HG03060 (cell line): ENCODE measurements at regions not wholly inside any gene's neighbourhood (a gene's known extent, or its start where the extent isn't known, plus 50 kb on each side); places are given as distances from the start of the nearest gene placed in this dataset.
"Not testable (repeated sequence)": the region's sequence is repeated elsewhere in the genome, so short reads cannot be mapped to it uniquely, and the experiment has no call there.

Source experiments
- ATAC-seq: cut with Tn5 transposase; IDR thresholded peaks from one replicate; pipeline ENCODE4 v1.9.1; 2021; ENCODE audit warnings: low read depth, moderate number of reproducible peaks; ENCODE audit not compliant: unreplicated experiment

DNA sequence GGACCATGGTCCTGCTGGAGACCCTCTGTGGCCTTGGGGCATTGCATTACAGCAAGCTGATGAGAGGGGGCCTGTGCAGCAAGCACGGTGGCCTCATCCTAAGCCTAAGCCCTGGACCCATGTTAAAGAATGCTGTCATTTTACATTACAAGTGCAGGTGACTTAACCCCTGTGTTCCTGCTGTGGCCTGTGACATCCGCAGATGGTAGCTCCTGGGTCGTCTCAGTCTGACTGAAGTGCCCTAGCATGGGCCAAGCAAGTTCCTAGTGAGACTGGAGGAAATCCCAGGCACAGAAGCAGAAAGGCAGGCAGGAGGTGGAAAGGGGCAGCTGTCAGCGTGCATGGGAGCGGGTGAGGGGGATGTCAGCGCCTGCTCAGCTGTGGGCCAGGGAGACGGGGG, 252.4 kb downstream of the FNDC1 start:
- ATAC-seq, result no peak

DNA sequence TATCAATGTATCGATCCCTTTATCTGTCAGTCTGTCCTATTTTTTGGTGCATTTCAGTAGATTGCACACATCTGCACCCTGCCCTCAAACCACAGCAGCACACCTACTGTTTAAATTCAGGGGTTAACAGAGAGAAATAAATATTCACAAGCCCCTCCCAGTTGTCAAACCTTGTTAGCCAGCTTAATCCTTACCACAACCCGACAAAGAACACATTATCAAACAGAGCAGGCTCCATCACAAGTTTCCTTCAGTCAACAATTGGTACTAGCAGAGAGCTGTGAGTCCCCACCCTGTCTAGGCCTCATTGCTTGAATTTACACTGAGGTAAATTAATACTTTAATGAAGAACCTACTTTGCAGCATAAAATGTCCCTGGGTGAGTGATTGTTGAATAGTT, 249.8 kb downstream of the FNDC1 start:
- no peak for ATAC-seq

DNA sequence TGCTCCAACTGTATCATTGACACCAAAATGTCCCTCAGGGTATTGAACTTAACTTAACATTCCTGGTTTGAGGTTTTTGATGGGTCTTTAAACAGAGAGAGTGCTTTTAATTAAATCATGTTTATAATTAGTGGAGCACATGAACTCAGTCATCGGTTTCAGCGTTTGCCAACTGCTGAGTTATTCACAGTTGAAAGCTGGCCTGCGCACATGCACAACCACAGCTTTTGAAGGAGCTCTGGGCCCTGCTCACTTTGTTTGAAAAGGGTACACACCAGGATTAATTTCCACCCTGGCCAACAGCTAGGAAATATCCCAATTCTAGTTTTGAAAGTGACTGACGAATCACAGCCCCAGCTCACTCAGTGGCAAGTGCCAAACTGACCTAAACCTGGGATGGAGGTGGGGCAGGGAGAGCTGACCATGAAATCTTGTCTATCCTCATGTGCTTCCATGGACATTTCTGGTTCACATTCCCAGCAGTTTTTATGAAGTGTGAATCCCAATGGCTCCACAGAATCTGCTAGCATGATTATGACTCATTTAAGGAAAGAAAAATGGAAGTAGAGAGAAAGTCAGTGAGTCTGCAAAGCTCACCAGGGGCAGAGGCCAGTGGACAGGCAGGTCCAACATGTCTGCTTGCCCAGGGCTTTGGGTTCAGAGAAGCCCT, 247.8 kb downstream of the FNDC1 start:
- no peak for ATAC-seq

DNA sequence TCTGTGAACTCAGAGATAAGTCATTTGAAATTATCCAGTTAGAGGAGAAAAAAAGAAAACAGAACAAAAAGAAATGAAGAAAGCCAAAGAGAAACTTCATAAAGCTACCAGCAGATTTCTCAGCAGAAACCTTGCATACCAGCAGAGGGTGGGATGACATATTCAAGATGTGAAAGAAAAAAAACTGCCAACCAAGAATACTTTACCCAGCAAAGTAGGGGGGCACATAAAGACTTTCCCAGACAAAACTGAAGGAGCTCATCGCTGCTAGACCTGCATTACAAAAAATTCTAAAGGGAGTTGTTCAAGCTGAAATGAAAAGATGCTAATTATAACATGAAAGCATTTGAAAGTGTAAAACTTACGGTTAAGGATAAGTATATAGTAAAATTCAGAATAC, 246.3 kb downstream of the FNDC1 start:
- no peak for ATAC-seq

DNA sequence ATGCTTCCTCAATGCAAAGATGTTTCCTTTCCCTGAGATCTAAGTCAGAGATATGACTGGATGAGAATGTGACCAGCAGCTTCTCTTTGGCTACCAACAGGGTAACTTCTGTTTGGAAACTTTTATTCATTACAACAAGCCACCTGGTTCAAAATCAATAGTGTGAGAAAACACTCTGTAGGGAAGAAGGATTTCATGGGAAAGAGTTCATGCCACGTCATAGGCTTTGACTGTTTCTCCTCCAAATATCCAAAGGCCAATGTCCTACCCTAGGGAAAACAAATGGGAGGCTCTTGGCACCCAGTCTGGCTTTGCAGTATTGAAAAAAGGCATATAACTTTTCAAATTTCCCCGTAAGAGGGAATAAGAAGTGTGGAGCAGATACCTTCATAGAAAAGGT, 245.5 kb downstream of the FNDC1 start:
- ATAC-seq, result no peak

DNA sequence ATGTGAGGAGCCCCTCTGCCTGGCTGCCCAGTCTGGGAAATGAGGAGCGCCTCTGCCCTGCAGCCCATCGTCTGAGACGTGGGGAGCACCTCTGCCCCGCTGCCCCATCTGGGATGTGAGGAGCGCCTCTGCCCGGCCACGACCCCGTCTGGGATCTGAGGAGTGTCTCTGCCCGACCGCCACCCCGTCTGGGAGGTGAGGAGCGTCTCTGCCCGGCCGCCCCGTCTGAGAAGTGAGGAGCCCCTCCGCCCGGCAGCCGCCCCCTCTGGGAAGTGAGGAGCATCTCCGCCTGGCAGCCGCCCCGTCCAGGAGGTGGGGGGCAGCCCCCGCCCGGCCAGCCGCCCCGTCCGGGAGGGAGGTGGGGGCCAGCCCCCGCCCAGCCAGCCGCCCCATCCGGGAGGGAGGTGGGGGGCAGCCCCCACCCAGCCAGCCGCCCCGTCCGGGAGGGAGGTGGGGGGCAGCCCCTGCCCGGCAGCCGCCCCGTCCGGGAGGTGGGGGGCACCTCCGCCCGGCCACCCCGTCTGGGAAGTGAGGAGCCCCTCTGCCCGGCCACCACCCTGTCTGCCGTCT, 238.1 kb downstream of the FNDC1 start:
- ATAC-seq, result not testable (repeated sequence)

DNA sequence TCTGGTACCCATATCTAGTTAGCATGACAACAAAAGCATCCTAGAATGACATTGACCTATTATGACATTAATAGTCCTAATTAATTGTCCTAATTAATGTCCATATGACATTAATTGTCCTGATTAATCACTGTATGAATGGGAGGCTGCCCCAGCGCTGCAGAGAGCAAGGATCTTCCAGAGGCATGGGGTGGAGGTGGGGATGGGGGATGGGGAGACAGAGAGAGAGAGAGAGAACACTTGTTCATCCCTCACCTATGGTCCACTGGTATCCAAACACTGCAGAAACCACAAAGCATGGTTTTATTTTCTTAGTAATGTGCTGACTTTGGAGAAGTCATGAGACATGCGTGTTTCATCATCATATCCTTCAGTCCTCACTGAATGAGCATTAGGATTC, 235.1 kb downstream of the FNDC1 start:
- ATAC-seq, result no peak

DNA sequence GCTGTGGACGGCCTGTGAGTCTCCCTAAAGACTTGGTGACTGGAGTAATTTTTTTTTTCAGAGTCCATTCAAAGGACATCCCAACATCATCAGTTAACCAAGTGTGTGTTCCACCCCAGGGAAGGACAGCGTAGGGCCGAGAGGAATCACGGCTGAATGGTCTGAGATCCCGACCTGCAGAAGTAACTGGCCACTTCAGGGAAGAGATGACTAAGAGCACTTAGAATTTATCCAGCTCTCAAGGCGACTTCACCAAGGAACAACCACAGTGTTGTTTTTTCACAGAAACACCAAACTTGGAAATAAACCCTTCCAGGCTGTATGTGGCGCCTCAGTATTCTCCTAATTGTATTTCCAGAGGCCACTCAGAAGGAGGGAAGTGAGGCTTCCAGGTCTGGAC, 231.6 kb downstream of the FNDC1 start:
- no peak for ATAC-seq

DNA sequence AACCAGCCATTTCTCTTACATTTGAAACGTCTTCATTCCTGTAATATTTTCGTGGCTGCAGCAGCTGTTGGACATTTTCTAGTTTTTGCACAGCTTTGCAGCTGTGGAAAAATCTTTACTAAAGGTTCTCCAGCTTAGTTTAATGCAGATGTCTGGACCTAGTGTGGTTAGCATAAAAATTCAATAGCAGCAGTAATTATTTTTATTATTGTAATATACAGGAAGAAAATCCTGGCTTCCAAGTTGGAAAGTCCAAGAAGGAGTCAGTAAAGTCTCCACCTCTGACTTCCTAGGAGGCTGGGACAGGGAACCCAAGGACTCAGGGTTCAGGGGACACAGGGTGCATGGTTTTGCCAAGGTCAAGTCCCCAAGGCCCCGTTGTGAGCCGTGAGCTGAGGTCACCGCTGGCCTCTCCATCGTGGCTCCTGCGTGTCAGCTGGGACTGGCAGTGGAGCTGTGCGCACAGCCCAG, 230.6 kb downstream of the FNDC1 start:
- no peak for ATAC-seq

DNA sequence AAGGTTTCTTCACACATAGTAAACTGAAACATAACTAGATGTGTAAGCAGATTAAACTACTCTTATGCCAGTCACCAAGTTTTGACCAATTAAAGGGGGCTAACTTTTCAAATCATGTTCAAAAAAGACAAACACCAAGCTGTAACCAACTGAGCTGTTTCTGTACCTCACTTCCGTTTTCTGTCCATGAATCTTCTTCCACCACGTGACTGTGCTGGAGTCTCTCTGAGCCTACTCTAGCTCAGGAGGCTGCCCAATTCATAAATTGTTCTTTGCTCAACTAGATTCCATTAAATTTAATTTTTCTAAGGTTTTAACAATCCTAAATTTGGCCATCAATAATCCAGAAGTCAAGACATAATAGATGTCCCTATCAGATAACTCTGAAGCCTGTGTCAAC, 229.4 kb downstream of the FNDC1 start:
- no peak for ATAC-seq

DNA sequence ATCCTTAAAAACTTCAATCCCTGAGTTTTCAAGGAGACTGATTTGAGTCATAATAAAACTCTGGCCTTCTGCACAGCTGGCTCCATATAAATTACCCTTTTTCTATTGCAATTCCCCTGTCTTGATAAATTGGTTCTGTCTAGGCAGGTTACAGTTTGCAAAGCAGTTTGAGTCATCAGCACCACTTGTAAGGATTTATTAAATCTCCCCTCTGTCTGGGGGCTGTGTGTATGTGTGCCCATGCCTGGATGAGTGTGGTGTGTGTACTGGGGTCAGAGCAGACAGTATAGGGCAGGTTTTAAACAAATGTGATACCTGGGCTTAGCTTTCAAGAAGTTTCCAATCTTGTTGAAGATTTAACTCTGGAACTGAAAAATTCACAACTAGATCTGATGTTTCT, 228.6 kb downstream of the FNDC1 start:
- ATAC-seq, result no peak

DNA sequence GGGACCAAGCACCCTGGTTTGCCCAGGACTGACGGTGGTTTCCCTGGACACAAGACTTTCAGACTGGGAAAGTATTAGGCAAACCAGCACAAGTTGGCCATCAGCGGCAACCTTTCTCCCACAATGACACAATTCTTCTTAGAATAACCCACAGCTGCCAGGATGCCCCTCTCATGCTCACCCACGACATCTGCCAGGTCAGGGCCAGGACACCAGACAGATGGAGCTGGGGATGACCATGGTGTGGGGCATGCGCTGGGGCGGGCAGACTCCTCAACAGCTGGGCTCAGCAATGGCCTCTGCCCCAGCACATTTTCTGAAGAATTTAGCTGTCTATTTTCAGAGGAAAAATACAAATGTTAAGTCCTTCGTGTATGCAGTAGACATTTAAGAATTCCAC, 226.4 kb downstream of the FNDC1 start:
- no peak for ATAC-seq

DNA sequence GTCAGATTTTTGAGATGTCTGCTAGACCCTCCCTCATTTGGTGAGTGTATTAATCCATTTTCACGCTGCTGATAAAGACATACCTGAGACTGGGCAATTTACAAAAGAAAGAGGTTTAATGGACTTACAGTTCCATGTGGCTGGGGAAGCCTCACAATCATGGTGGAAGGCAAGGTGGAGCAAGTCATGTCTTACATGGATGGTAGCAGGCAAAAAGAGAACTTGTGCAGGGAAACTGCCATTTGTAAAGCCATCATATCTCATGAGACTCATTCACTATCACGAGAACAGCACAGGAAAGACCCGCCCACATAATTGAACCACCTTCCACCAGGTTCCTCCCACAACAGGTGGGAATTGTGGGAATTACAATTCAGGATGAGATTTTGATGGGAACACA, 223.5 kb downstream of the FNDC1 start:
- ATAC-seq, result not testable (repeated sequence)

DNA sequence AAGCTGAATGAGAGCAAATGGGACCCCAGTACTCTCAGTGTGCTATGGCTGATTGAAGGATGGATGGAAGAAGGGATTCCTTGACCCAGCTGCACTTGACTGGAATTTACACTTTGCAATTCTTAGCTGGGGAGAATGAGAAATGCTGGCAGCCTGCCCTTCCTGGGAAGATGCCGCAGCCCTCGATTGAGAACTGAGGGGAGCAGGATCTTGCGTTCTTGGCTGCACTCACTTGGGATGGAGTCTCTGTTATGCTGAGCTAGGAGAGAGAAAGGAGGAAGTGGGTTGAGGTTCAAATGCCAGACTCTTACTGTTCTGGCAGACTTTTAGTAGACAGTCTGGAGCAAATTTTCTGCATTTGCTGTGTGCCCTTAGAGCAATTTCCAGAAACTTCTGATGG, 221.2 kb downstream of the FNDC1 start:
- no peak for ATAC-seq

DNA sequence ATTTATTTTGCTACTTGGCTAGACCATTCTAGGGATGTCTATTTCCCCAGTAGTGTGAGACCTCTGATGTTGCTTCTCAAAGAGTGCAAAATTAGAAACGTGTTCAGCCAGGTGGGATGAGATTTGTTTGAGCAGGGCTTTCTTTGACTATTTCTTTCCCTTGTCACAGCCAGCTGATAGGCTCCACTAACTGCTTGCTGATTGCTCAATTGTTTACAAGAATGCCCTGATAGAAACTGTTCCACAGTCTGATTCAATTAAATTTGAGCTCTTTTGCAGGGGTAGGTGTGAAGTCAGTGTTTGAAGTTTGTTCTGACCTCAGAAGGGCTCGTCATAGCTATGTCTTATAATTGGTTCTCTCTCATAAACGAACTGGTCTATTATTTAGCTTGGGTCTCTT, 220.5 kb downstream of the FNDC1 start:
- ATAC-seq, result no peak

DNA sequence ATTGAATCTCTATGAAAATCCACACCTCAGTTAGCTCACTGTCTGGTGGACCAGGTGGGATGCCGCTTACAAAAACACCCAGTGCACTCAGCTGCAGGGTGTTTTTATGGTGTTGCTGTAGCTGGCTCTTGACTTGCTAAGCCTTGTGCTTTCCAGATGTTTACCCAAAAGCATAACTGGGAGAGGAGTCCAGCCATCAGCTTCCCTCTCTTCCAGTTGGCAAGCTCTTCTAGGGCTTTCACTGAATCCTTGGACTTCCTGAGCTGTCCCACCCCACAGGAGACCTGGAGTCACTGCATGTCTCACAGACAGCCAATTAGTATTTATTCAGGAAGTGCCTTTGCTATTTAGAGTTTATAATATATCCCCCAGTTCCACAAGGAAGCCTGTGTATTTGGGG, 210.9 kb downstream of the FNDC1 start:
- no peak for ATAC-seq

DNA sequence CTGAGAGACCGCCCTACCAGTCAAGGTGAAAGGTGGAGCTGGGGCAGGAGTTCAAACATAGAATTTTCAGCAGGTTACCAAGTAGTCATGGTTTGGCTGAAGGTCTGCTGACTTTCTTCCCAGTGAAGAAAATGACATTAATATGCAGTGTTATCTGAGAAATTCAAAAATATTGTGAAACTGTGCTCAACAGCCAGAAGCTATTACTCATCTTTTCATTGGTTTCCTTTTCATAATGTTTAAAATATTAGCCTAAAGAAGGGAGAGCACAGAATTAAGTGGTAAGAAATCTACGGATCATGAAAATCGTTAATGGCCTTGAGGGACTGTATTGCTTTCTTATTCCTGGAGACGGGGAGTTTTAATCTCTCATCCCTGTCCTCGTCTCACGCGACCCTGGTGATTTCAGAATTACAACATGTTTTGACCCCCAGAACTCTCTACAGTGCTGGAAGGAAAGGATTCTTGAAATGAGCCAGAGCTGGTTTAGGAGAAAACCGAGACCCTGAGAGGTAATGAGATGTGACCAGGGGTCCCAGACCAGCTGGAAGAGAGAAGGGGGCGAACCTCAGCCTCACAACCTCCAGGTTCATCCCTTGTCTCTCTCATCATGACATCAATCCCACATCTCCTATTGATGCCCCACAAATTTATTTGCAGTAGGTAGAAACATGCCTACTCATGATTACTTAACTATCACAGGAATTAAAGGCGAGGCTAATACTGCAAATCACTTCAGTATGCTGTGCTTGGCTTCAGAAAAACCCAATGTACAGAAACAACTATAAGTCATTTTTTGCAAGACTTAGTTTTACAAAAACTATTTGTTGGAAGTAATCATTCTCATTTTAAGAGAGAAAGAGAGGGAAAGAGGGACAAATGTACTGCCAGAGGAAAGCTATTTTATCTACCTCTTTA, 209.5 kb downstream of the FNDC1 start:
- no peak for ATAC-seq

DNA sequence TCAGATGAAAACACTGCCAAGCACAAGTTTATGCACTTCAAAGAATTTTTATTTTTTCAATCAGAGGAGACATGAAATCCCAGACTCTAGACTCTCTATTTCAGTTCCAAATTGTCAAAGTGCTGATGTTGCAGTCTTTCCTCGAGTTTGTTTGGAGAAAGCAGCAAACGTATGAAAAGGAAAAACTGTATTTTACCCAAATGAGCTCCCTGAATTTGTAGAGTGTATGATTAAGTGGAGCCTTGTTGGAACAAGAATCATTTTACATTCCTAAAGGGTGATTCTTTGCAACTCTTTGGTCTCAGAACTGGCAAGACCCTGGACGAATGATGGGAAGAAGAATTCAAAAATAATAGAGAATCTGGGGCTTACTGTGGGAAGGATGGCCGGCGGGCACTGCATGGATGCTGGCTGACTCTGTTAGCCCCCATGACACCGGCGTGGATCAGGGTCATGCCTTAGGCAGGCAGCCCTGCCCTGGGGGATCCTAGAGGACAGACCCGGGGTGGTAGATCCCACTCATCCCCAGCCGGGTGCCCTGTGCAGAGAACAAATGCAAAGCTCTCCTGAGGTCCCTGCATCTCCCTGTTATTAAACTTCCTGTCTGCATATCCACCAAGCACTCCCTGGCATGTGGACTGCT, 207.4 kb downstream of the FNDC1 start:
- no peak for ATAC-seq

DNA sequence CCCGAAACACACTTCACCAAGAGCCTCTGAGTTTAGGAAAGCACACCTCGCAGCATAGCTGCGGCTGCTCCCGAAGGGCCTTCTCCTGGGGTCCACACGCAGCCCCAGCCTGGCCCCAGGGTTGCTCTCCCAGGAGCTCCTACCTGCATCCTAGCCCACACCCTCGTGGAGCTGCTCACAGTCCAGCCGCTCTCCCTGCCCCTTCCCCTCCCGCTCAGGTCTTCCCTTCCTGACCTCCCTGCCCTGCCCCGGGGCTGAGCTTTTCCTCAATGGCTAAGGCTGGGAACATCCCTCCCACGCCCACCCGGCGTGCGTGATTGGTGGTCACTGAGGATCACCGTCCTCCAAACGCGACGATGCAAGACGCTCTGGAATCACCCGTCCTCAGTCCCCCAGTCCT, 205.8 kb downstream of the FNDC1 start:
- ATAC-seq, result no peak

DNA sequence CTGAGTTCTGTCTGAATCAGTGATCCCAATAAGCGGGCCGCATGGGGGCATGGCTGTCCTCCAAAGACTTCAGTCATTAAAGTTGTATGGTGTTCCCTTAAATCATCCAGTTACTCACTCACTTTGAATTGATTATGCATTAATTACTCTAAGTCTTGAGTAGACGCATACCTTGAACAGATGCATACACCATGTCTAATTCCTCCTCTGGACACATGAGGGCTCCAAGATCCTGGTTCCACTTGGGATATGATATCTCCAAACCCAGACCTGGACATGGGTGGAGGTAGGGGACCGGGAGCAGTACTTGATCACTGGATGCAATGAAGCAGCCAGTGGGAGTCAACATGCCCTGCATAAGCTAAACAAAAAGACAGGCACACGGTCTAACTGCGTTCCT, 204.5 kb downstream of the FNDC1 start:
- ATAC-seq, result no peak

DNA sequence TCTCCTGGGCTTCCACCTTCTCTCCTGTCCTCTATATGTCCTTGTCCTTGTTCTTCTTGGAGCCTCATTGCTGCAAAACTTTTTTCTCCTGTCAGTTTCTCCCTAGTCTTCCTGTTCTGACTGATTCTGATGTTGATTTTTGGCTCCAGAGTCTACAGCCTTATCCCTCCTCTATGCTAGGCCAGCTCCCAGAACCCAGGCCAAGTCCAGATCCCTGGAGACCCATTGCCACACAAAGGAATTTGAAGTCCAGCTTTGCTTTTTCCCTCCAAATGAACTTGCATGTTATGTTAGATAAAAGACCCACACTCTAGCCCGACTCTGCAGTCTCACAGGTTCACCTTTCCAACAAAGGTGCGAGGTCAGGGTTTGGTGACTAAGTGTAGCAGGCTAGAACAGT, 203.1 kb downstream of the FNDC1 start:
- no peak for ATAC-seq
